ENCODE measurements at regions not wholly inside any gene's neighbourhood (a gene's known extent, or its start where the extent isn't known, plus 50 kb on each side); places are given as distances from the start of the nearest gene placed in this dataset.

- Mint-ChIP-seq H3K36me3 (ENCODE audit: low read depth) (no peaks in the 10 kb centered on the region), H3K4me1 (ENCODE audit: low read depth) (no peaks in the 10 kb centered on the region), H3K27me3 (peaks cover 62% of the 10 kb centered on the region), H3K4me3 (no peak overlapping the region), H3K27ac (no peak overlapping the region), H3K9me3 (no peaks in the 10 kb centered on the region)
- no peak for DNase-seq
Measured at GRCh38 chr1:38297842-38298241, 251.2 kb upstream of the POU3F1 start.

- Mint-ChIP-seq H3K4me1 (ENCODE audit: low read depth) (no peaks in the 10 kb centered on the region), H3K27me3 (peaks cover 68% of the 10 kb centered on the region), H3K9me3 (no peaks in the 10 kb centered on the region), H3K27ac (no peak overlapping the region), H3K36me3 (ENCODE audit: low read depth) (no peaks in the 10 kb centered on the region), H3K4me3 (no peak overlapping the region)
- no peak for DNase-seq
Measured at GRCh38 chr1:38297246-38297645, 250.7 kb upstream of the POU3F1 start.

GRCh38 chr1:38296047-38296446 lies 249.5 kb upstream of the POU3F1 start:
- no peak overlapping the region for H3K27ac Mint-ChIP-seq
- no peak overlapping the region for H3K4me3 Mint-ChIP-seq
- DNase-seq = no peak
- no peaks in the 10 kb centered on the region for H3K9me3 Mint-ChIP-seq
- H3K4me1 Mint-ChIP-seq (ENCODE audit: low read depth) = peaks cover 3% of the 10 kb centered on the region
- peaks cover 75% of the 10 kb centered on the region for H3K27me3 Mint-ChIP-seq
- H3K36me3 Mint-ChIP-seq (ENCODE audit: low read depth) = no peaks in the 10 kb centered on the region

- Mint-ChIP-seq H3K9me3 (no peaks in the 10 kb centered on the region), H3K4me3 (no peak overlapping the region), H3K4me1 (ENCODE audit: low read depth) (peaks cover 3% of the 10 kb centered on the region), H3K36me3 (ENCODE audit: low read depth) (no peaks in the 10 kb centered on the region), H3K27me3 (peaks cover 75% of the 10 kb centered on the region), H3K27ac (no peak overlapping the region)
- no peak for DNase-seq
Measured at GRCh38 chr1:38293567-38293966, 247.0 kb upstream of the POU3F1 start.

GRCh38 chr1:38292969-38293368 lies 246.4 kb upstream of the POU3F1 start:
- Mint-ChIP-seq H3K4me3 (no peak overlapping the region), H3K36me3 (ENCODE audit: low read depth) (no peaks in the 10 kb centered on the region), H3K27ac (no peak overlapping the region), H3K4me1 (ENCODE audit: low read depth) (peaks cover 3% of the 10 kb centered on the region), H3K27me3 (peaks cover 69% of the 10 kb centered on the region), H3K9me3 (no peaks in the 10 kb centered on the region)
- DNase-seq = no peak

- Mint-ChIP-seq H3K36me3 (ENCODE audit: low read depth) (no peaks in the 10 kb centered on the region), H3K27ac (no peak overlapping the region), H3K4me1 (ENCODE audit: low read depth) (peaks cover 3% of the 10 kb centered on the region), H3K27me3 (peaks cover 60% of the 10 kb centered on the region), H3K4me3 (no peak overlapping the region), H3K9me3 (no peaks in the 10 kb centered on the region)
- no peak for DNase-seq
Measured at GRCh38 chr1:38291906-38292521, 245.4 kb upstream of the POU3F1 start.

GRCh38 chr1:38291336-38291735 lies 244.7 kb upstream of the POU3F1 start:
- Mint-ChIP-seq H3K27ac (no peak overlapping the region), H3K9me3 (no peaks in the 10 kb centered on the region), H3K4me1 (ENCODE audit: low read depth) (peaks cover 3% of the 10 kb centered on the region), H3K36me3 (ENCODE audit: low read depth) (no peaks in the 10 kb centered on the region), H3K4me3 (no peak overlapping the region), H3K27me3 (peaks cover 54% of the 10 kb centered on the region)
- no peak for DNase-seq

GRCh38 chr1:38289034-38289433 lies 242.4 kb upstream of the POU3F1 start:
- no peak overlapping the region for H3K4me3 Mint-ChIP-seq
- H3K9me3 Mint-ChIP-seq = no peaks in the 10 kb centered on the region
- H3K27me3 Mint-ChIP-seq = peaks cover 40% of the 10 kb centered on the region
- no peaks in the 10 kb centered on the region for H3K36me3 Mint-ChIP-seq (ENCODE audit: low read depth)
- no peak overlapping the region for H3K27ac Mint-ChIP-seq
- no peak for DNase-seq
- H3K4me1 Mint-ChIP-seq (ENCODE audit: low read depth) = peaks cover 3% of the 10 kb centered on the region

- no peaks in the 10 kb centered on the region for H3K9me3 Mint-ChIP-seq
- H3K4me3 Mint-ChIP-seq = no peak overlapping the region
- peaks cover 3% of the 10 kb centered on the region for H3K4me1 Mint-ChIP-seq (ENCODE audit: low read depth)
- no peak for DNase-seq
- H3K27ac Mint-ChIP-seq = no peak overlapping the region
- no peaks in the 10 kb centered on the region for H3K36me3 Mint-ChIP-seq (ENCODE audit: low read depth)
- H3K27me3 Mint-ChIP-seq = peaks cover 39% of the 10 kb centered on the region
Measured at GRCh38 chr1:38287547-38287946, 241.0 kb upstream of the POU3F1 start.

- Mint-ChIP-seq H3K4me3 (no peak overlapping the region), H3K9me3 (no peaks in the 10 kb centered on the region), H3K27me3 (peaks cover 39% of the 10 kb centered on the region), H3K4me1 (ENCODE audit: low read depth) (peaks cover 3% of the 10 kb centered on the region), H3K36me3 (ENCODE audit: low read depth) (no peaks in the 10 kb centered on the region), H3K27ac (no peak overlapping the region)
- DNase-seq = no peak
Measured at GRCh38 chr1:38287036-38287435, 240.4 kb upstream of the POU3F1 start.

GRCh38 chr1:38285807-38286530 lies 239.4 kb upstream of the POU3F1 start:
- Mint-ChIP-seq H3K27me3 (peaks cover 36% of the 10 kb centered on the region), H3K4me3 (no peak overlapping the region), H3K4me1 (ENCODE audit: low read depth) (no peaks in the 10 kb centered on the region), H3K9me3 (no peaks in the 10 kb centered on the region), H3K27ac (no peak overlapping the region), H3K36me3 (ENCODE audit: low read depth) (no peaks in the 10 kb centered on the region)
- DNase-seq = no peak

- Mint-ChIP-seq H3K4me3 (no peak overlapping the region), H3K9me3 (peaks cover 5% of the 10 kb centered on the region), H3K4me1 (ENCODE audit: low read depth) (no peaks in the 10 kb centered on the region), H3K27ac (no peak overlapping the region), H3K27me3 (peaks cover 35% of the 10 kb centered on the region), H3K36me3 (ENCODE audit: low read depth) (no peaks in the 10 kb centered on the region)
- DNase-seq = no peak
Measured at GRCh38 chr1:38284953-38285352, 238.4 kb upstream of the POU3F1 start.

GRCh38 chr1:38283696-38284470 lies 237.3 kb upstream of the POU3F1 start:
- peaks cover 14% of the 10 kb centered on the region for H3K9me3 Mint-ChIP-seq
- no peaks in the 10 kb centered on the region for H3K36me3 Mint-ChIP-seq (ENCODE audit: low read depth)
- no peak overlapping the region for H3K4me3 Mint-ChIP-seq
- DNase-seq = no peak
- H3K27me3 Mint-ChIP-seq = peaks cover 31% of the 10 kb centered on the region
- no peak overlapping the region for H3K27ac Mint-ChIP-seq
- no peaks in the 10 kb centered on the region for H3K4me1 Mint-ChIP-seq (ENCODE audit: low read depth)

GRCh38 chr1:38279148-38279547 lies 232.6 kb upstream of the POU3F1 start:
- peaks cover 24% of the 10 kb centered on the region for H3K9me3 Mint-ChIP-seq
- no peaks in the 10 kb centered on the region for H3K36me3 Mint-ChIP-seq (ENCODE audit: low read depth)
- H3K27me3 Mint-ChIP-seq = peaks cover 45% of the 10 kb centered on the region
- no peak overlapping the region for H3K4me3 Mint-ChIP-seq
- H3K4me1 Mint-ChIP-seq (ENCODE audit: low read depth) = no peaks in the 10 kb centered on the region
- DNase-seq = no peak
- H3K27ac Mint-ChIP-seq = no peak overlapping the region

- no peaks in the 10 kb centered on the region for H3K36me3 Mint-ChIP-seq (ENCODE audit: low read depth)
- no peak overlapping the region for H3K27ac Mint-ChIP-seq
- H3K27me3 Mint-ChIP-seq = peaks cover 47% of the 10 kb centered on the region
- DNase-seq = no peak
- no peak overlapping the region for H3K4me3 Mint-ChIP-seq
- peaks cover 24% of the 10 kb centered on the region for H3K9me3 Mint-ChIP-seq
- no peaks in the 10 kb centered on the region for H3K4me1 Mint-ChIP-seq (ENCODE audit: low read depth)
Measured at GRCh38 chr1:38277646-38278045, 231.1 kb upstream of the POU3F1 start.

All from activated T-cell treated with anti-CD3 and anti-CD28 coated beads, Interleukin-2, amount 50 U/mL, for 24 hours (primary cell).